Psoas muscle (tissue), 7 donors: ENCODE measurements at regions not wholly inside any gene's neighbourhood (a gene's known extent, or its start where the extent isn't known, plus 50 kb on each side); places are given as distances from the start of the nearest gene placed in this dataset.

Experiments used
- ATAC-seq, 4 donors: fragments of 200-7000 bp; cut with Tn5 transposase; one replicate each; pipeline ENCODE4 v1.9.1; 2020; ENCODE audit warnings: moderate library complexity in 3 of 4, mild to moderate bottlenecking in 2 of 4
- DNase-seq, 2 donors: peaks; one replicate each; pipeline ENCODE4 v3.0.0-alpha.2; 2020
- H3K27ac ChIP-seq: fragments of 200-600 bp; one replicate; pipeline ENCODE4 v1.8.0; 2022
- H3K27me3 ChIP-seq, 3 donors: fragments of 200-600 bp in 1 of 3; one replicate each; pipeline versions ENCODE4 v1.6.1 to v1.8.0; 2013 to 2022; ENCODE audit warnings: low read length in 2 of 3, mild to moderate bottlenecking in 2 of 3, moderate library complexity in 1 of 3; ENCODE audit not compliant: insufficient read depth in 3 of 3
- H3K36me3 ChIP-seq, 2 donors: fragments of 200-600 bp in 1 of 2; one replicate each; pipeline versions ENCODE4 v1.6.1 to v1.8.0; 2013 to 2022; ENCODE audit warnings: low read depth in 1 of 2, mild to moderate bottlenecking in 1 of 2, moderate library complexity in 1 of 2; ENCODE audit not compliant: insufficient read depth in 1 of 2
- H3K4me1 ChIP-seq: fragments of 200-600 bp; one replicate; pipeline ENCODE4 v1.8.0; 2022
- H3K4me3 ChIP-seq: fragments of 200-600 bp; one replicate; pipeline ENCODE4 v1.8.0; 2022; ENCODE audit warnings: mild to moderate bottlenecking
- H3K9me3 ChIP-seq: fragments of 200-600 bp; one replicate; pipeline ENCODE4 v1.8.0; 2022
- CTCF ChIP-seq: fragments of 200-600 bp; IDR thresholded peaks from one replicate; pipeline ENCODE4 v1.8.0; 2022; ENCODE audit warnings: antibody characterized with exemption
- WGBS, 3 donors: extraction: QIAGEN DNeasy Blood & Tissue Kit; methylation state at CpG; one replicate each; pipeline versions ENCODE4 v1.1.6 to v1.1.7; 2013; 5-methylcytosine and 5-hydroxymethylcytosine counted together
- intact Hi-C, 2 donors: fragments of 100-400 bp; cut with DNase I; formaldehyde crosslinking; loops; one replicate each; pipeline versions ENCODE4 v1.11.0 to v1.14.2; 2022
- donor health status: healthy with polysubstance abuse.
- donor health status: DM: no; HTN: no; CAD: no; lungs with moderate emphysema.
- donor health status: Bipolar disorder and iron deficiency.
- donor health status: healthy.
- donor health status: DM: yes; HTN: yes; CAD: no.
- donor health status: DM: no; HTN: no; CAD: no.
- donor health status: DM: yes; HTN: yes; CAD: no.

GRCh38 chr18:70459731-70460130 lies 170.9 kb downstream of the SOCS6 start:
- no peak for DNase-seq
- no peak for TF ChIP-seq CTCF
- Histone ChIP-seq H3K9me3 (no peaks in the 10 kb centered on the region), H3K4me3 (no peak overlapping the region), H3K27ac (no peak overlapping the region), H3K4me1 (no peaks in the 10 kb centered on the region), H3K36me3 (no peaks in the 10 kb centered on the region), H3K27me3 (no peaks in the 10 kb centered on the region)
- 57 to 78% (median 77%) methylated on average over 5 of the region's 5 CpGs for WGBS, 3 donors
- ATAC-seq = no peak
- intact Hi-C loops = no loop called here

- H3K9me3 ChIP-seq = no peaks in the 10 kb centered on the region
- DNase-seq (no peak), ATAC-seq (no peak)
- TF ChIP-seq CTCF = no peak
- intact Hi-C loops = no loop called here
- no peak overlapping the region for H3K4me3 ChIP-seq
- H3K4me1 ChIP-seq = no peaks in the 10 kb centered on the region
- no peak overlapping the region for H3K27ac ChIP-seq
- no peaks in the 10 kb centered on the region for H3K36me3 ChIP-seq
- H3K27me3 ChIP-seq = no peaks in the 10 kb centered on the region
- WGBS, 3 donors = 80 to 86% (median 83%) methylated on average over 4 of the region's 4 CpGs
Measured at GRCh38 chr18:70459251-70459650, 170.4 kb downstream of the SOCS6 start.

- Histone ChIP-seq H3K36me3 (no peaks in the 10 kb centered on the region), H3K27ac (no peak overlapping the region), H3K4me3 (no peak overlapping the region), H3K4me1 (no peaks in the 10 kb centered on the region), H3K27me3 (no peaks in the 10 kb centered on the region), H3K9me3 (no peaks in the 10 kb centered on the region)
- intact Hi-C loops = no loop called here
- ATAC-seq (no peak), DNase-seq (no peak)
- TF ChIP-seq CTCF = no peak
- 87 to 95% (median 93%) methylated on average over 3 of the region's 3 CpGs for WGBS, 3 donors
Measured at GRCh38 chr18:70457788-70458187, 168.9 kb downstream of the SOCS6 start.

- intact Hi-C loops = no loop called here
- Histone ChIP-seq H3K9me3 (no peaks in the 10 kb centered on the region), H3K27ac (no peak overlapping the region), H3K36me3 (no peaks in the 10 kb centered on the region), H3K4me1 (no peaks in the 10 kb centered on the region), H3K4me3 (no peak overlapping the region), H3K27me3 (no peaks in the 10 kb centered on the region)
- ATAC-seq (no peak), DNase-seq (no peak)
- no peak for TF ChIP-seq CTCF
- 42 to 51% (median 44%) methylated on average over 3 of the region's 3 CpGs for WGBS, 3 donors
Measured at GRCh38 chr18:70457223-70457622, 168.4 kb downstream of the SOCS6 start.

GRCh38 chr18:70456376-70456775 lies 167.5 kb downstream of the SOCS6 start:
- Histone ChIP-seq H3K27ac (no peak overlapping the region), H3K4me3 (no peak overlapping the region), H3K4me1 (no peaks in the 10 kb centered on the region), H3K36me3 (no peaks in the 10 kb centered on the region), H3K9me3 (no peaks in the 10 kb centered on the region), H3K27me3 (no peaks in the 10 kb centered on the region)
- DNase-seq = no peak
- ATAC-seq = no peak
- 84 to 93% (median 88%) methylated on average over 6 of the region's 6 CpGs for WGBS, 3 donors
- intact Hi-C loops = no loop called here
- no peak for TF ChIP-seq CTCF
